RKO (cell line): ENCODE measurements at regions not wholly inside any gene's neighbourhood (a gene's known extent, or its start where the extent isn't known, plus 50 kb on each side); places are given as distances from the start of the nearest gene placed in this dataset.

ENCODE experiments used
- DNase-seq: peaks from one replicate; pipeline ENCODE4 v3.0.0-alpha.2; 2016; ENCODE audit warnings: low spot score

DNA sequence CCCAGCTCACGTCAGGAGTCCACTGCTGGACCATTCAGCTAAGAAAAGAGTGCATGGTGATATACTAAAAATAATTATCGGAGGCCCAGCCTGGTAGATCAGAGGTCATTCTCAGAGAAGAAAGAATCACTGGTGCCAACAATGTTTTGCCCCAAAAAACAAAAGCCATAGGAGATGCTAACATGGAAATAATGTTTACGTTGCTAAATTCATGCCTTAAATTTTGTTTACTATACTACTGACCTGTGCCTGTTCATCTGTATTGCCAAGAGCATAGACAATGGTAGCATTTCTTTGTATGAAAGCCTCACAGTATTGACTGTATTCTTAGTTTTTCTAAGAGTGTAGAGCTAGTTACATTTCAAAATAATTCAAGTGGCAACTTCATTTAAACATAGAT, 138.1 kb upstream of the GPR149 start:
- no peak for DNase-seq

DNA sequence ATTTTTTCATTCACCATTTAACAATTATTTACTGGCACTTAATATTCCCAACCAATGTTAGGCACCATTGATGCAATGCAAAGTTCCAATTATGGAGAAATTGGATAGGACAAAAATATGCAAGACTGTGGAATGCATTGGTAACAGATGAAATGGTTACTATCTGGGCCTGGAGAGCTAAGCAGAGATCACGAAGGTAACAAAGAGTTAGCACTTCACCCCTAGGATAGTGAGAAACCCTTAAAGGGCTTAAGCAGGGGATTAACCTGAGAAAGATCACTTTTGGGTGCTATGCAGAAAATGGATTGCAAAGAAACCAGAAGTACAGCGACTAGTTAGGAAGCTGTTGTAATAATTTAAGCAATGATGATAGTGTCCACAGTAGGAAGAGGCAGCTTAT, 129.6 kb upstream of the GPR149 start:
- DNase-seq: no peak

DNA sequence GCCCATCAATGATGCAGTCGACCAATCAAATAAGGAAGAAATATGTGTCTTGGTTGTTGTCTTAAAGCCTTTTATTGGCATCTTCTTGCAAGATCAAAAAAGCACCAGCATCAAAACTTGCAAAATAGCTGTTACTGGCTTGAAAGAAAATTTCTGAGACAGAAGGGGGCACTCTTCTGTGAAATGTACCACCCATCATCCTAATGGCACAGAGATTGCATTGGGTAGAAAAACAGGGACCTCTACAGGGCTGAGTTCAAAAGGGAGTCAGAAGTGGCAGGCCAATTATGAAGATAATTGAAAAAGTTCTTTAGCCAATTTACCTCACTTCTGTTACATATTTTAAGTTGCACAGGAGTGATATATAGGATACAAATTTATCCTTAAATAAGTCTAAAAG, 122.3 kb upstream of the GPR149 start:
- peak; percentile 12 for DNase-seq

DNA sequence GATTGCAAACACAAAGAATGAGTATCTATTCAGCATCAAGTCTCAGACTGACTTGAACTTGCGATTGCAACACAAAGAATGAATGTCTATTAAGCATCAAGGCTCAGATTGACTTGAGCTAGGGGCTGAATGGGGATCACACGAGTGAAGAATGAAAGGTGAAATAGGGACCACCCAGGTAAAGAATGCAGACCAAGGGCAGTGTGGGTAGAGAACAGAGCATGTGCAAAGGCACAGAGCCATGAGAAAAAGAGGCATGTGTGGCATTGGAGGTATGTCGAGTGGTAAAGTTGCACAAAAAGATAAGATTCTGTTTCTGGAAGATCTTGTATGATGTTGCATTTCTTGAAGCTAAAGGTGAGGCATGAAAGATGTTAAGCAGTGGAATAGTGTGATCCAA, 119.4 kb upstream of the GPR149 start:
- DNase-seq: no peak

DNA sequence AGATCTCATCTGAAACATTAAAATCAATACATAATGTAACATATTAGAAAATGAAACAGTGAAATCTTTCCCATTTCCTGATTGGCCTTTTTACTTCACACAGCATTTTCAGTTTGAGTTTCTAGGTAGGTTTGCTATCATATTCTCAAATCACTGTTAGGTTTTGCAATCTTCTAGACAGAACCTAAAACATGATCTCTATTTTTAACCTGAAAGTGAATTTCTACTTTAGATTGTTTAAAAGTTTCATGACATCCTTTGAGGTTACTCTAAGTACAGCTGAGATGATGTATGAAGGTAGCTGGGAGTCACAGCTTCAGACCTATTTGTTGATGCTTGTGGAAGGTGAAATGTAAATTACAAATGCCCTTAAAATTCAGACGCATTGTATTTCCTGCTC, 118.4 kb upstream of the GPR149 start:
- no peak for DNase-seq

DNA sequence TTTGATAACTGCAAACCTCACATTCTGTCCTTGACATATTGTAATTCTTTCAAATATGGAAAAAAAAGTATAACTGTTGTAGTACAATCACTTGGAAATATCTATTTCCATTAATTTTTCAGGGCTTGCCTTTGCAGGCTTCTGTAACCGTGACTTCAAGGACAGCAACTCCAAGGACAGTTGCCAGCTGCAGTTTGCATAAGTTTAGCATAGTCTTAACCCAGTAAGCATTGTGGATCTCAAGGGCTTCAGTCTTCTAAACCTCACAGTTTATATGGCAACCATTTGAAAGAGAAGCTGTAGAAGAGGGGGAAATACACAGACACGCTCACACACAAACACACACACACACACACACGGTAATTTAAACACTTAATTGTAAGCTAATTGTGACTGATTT, 112.8 kb upstream of the GPR149 start:
- no peak for DNase-seq

DNA sequence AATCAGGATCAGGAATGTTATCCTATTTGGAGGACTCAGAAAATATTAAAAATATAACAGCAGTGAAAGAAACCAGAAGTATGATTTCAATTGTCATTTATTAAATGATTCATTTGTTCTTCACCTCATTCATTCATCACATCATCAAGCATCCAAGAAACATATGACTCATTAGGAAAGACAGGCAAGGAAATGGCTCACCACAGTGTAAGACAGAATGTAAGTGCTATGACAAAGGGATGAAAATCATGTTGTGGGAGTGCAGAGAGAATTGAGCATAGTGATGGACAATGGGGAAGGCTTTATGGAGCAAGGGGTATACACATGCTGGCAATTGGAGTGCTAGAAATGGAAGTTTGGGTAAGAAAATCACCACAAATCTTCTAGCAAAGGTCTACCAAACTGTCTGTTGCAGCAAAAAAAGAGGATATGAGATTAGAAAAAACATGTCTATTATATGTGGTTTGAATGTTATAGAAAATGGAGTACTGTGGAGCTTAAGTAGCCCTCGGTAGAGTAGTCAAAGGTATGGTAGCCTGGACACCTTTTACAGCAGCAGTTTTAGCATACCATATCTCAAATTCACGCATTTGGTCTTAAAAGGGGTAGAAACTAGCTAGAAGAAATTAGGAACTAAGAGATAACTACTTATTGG, 111.1 kb upstream of the GPR149 start:
- peak; percentile 73 for DNase-seq

DNA sequence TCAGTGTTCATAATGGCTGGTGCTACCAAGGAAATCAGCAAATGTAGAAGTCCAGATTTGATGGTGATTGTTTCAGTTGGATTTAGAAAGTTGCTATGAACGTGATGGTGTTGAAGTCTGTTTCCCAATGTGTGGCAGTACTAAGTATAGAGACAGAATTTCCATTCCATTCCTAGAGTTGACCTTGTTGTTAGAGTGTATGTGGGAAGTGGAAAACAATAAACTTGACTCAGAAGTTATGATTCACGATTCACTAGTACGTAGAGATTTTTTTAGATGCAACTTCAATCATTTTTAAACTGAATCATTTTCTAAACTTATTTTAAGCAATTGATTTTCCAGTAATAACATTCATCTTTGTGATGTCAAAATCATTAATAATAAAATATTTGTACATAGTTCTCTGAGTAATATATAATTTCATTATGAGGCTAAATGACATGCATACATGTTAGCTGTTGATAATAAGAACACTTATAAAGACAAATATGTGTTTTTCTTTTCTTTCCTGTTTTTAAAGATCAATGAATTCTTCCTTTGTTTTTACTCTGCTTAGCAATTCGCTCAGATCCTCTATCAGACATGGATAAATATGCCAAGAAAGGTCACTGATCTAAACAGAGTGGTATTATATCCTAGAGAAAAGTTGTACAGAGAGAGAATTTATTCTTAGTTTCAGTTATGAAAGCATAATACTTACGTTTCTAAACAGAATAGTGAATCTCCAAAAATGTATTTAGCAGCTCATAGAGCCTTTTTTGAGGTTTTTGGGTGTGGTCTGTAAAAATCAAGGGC, 108.8 kb upstream of the GPR149 start:
- peak; percentile 8 for DNase-seq

DNA sequence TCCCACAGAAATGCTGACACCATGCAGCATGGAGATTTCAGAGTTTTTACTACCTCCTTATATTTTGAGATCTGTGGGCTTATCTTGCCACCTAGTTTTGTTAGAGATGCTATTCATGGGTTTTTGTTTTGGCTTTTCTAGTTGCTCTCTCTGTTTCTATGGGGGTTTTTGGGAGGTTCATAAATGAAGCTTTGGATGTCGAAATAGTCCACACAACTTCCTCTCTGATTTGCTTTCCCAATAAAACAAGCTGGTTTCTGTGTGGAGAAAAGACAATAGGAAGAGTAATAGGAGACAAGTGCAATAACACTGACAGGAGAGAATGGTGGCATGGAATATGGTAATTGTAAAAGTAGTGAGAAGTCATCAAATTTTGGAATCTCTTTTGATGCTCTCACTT, 106.8 kb upstream of the GPR149 start:
- DNase-seq: no peak

DNA sequence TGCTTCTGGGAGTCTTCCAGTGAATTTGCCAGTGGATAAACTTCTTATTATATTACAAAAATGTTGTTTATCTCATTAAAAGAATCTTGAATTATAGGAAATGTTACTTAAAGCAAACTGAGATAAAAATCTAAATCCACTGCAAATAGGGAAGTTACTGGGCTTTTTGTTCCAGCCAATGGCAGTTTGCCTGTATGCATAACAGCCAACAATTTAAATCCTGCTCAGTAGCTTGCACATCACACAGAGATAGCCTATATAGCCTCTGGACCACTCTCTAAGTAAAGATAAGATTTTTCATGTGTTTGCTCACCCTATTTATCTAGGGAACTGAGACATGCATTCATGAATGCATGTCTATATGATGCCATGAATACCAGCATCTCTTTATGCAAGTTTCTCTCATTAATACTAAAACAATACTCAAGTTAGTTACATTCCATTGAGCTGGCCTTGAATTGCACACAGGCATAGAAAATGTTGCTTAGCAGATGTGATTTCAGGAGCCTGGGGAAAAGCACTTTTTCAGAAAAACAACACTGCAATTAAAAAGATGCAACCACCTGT, 92.1 kb upstream of the GPR149 start:
- DNase-seq: no peak

DNA sequence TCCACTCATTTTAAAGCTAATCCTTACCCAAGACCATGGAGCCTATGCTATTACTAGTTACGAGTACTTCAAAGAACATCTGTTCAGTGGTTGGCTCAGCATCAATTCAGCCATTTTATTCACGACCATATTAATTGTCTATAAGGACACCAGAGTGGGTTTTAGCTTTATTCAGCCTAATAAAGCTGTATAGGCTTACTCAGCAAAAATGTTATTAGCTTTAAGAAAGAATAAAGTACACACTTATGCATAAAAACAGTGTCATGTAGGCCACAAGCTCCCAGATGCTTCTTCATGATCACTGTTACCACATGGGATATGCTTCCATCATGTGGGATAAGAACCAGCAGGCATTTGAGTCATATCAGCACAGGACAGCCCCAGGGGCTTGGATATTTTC, 87.4 kb upstream of the GPR149 start:
- DNase-seq: no peak

DNA sequence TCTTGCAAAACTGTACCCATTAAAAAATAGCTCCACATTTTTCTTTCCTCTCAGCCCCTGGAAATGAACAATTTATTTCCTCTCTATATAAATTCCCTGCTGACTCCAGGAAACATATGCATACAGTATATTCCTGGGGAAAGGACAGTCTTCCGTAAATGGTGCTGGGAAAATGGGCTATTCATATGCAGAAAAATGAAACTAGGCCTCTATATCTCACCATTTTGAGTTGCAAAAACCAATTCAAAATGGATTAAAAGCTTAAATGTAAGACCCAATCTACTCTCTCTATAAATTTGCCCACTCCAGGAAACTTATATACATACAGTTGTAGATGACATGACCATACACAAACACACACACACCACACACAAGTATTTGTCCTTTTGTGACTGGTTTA, 85.9 kb upstream of the GPR149 start:
- no peak for DNase-seq

DNA sequence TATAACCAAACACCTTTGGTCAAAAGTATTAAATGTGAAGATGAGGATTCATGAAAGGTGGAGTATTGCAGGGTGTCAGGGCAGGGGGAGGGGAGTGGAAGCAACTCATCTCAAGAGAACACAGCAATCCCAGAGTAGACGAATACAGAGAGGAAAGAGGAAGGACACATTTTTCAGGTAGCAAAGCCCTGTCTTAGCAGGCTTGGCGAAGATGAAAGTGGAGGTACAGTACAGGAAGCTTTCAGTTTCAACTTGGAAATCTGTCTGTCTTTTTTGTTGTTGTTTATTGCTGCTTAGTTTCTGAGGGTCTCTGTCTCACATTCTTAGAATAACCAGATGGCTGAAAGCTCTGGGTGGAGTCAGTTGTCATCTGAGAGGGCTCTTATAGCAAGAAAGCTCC, 80.8 kb upstream of the GPR149 start:
- DNase-seq: no peak

DNA sequence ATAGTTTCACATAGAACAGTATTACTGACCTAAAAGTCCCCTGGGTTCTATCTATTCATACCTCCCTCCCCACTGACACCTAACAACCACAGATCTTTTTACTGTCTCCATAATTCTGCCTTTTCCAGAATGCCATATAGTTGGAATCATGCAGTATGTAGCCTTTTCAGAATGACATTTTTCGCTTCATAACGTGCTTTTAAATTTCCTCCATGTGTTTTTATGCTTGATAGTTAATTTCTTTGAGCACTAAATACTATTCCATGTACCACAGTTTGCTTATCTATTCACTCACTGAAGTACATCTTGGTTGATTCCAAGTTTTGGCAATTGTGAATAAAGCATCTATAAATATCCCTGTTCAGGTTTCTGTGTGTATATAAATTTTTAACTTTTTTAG, 77.7 kb upstream of the GPR149 start:
- no peak for DNase-seq

DNA sequence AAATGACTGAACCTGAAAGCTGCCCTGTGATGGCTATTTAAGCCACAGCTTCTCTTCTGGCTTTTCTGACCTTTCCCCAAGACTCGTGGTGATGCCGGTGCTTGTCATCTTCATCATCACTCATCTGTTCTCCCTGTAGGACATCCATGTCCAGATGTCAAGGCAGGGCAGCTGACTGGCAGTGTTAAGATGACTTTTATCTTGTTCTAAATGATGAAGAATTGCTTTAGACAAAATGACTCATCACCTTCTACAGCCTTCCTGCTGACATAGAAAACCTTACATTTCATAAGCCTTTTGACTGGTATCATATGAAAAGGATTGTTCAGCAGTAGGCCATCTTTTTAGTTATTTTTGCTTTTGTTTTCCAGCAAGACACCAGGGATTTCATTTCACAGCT, 67.0 kb upstream of the GPR149 start:
- peak; percentile 24 for DNase-seq

DNA sequence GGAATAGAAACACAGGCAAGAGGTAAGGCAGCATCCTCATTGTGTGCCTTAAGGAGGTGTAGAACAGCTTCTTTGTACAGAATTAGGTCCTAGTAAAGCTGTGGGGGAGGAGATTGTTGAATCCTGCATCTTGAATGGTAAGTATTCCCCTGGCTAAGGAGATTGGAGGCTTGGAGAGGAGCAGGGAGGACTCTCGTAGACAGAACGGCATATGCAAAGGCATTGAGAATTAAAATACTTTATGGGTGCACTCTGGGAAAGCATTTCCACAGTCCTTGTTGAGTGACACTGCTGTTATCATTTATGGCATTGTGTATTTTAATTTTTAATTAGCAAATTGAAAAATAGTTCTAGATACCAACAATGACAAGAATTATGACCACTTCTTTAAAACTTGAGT, 66.5 kb upstream of the GPR149 start:
- no peak for DNase-seq

DNA sequence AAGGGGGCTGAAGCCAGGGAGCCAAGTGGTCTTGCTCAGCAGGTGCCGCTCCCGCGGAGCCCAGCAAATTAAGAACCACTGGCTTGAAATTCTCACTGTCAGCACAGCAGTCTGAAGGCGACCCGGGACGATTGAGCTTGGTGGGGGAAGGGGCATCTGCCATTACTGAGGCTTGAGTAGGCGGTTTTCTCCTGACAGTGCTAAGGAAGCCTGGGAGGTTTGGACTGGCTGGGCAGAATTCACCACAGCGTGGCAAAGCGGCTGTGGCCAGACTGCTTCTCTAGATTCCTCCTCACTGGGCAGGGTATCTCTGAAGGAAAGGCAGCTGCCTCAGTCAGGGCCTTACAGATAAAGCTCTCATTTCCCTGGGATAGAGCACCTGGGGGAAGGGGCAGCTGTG, 57.0 kb upstream of the GPR149 start:
- DNase-seq: no peak

DNA sequence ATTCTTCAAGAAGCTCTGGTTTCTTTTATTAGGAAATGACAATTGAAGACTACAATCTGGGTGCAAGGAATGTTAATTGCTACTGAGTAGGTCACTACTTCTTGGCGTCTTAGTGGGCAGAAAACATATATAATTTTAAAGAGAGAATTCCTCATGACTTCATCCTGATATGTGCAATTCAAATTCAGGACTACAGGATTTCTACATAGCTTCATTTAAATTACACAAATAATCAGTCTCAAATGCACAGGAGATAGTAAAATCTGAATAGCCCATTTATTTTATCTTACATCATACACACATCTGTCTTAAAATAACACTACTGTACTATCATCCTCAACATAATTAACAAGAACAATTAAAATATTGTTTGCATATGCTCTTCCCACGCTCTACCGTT, 52.5 kb upstream of the GPR149 start:
- no peak for DNase-seq

DNA sequence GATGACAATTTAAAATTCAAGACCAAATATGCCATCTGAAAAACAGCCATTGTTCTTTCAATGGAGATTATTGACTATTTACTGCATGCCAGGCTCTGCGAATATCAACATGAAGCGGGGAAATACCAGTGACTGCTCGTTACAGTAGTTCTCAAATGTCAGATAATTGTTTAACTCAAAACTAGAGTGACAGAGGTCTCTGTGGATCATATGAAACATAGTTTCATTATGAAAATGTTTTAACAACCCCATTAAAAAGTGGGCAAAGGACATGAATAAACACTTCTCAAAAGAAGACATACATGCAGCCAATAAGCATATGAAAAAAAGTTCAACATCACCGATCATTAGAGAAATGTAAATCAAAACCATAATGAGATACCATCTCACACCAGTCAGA, 50.0 kb upstream of the GPR149 start:
- DNase-seq: no peak
